WTC11 (cell line): ENCODE measurements at regions not wholly inside any gene's neighbourhood (a gene's known extent, or its start where the extent isn't known, plus 50 kb on each side); places are given as distances from the start of the nearest gene placed in this dataset.

Experiments
- ATAC-seq: fragments of 200-7000 bp; cut with Tn5 transposase; 2 replicates; pipeline ENCODE4 v1.10.0; 2021; ENCODE audit warnings: mild to moderate bottlenecking, moderate library complexity
- CTCF ChIA-PET: fragments of 300-600 bp; sonication (Branson Sonifier 250); formaldehyde crosslinking; loops from one replicate; lab custom pipeline; 2021; ENCODE audit warnings: antibody characterized with exemption; lab: Charles Lee
- POLR2A ChIA-PET: fragments of 350-600 bp; sonication (Branson Sonifier 250); formaldehyde crosslinking; loops from one replicate; lab custom pipeline; 2021; ENCODE audit warnings: antibody characterized with exemption; lab: Charles Lee
- DNase-seq: peaks from one replicate; pipeline ENCODE4 v3.0.0; 2021; ENCODE audit warnings: low spot score
- H3K27ac Mint-ChIP-seq: 2 replicates; pipeline ENCODE4 v1.8.0; 2021; ENCODE audit warnings: mixed read lengths
- H3K27me3 Mint-ChIP-seq: 2 replicates; pipeline ENCODE4 v1.8.0; 2021; ENCODE audit warnings: low read depth, mild to moderate bottlenecking, moderate library complexity, mixed read lengths
- H3K36me3 Mint-ChIP-seq: 2 replicates; pipeline ENCODE4 v1.8.0; 2021; ENCODE audit warnings: mixed read lengths
- H3K4me1 Mint-ChIP-seq: 2 replicates; pipeline ENCODE4 v1.8.0; 2022; ENCODE audit warnings: mixed read lengths
- H3K4me3 Mint-ChIP-seq: 2 replicates; pipeline ENCODE4 v1.8.0; 2021; ENCODE audit warnings: mild to moderate bottlenecking, moderate library complexity, mixed read lengths
- H3K9me3 Mint-ChIP-seq: 2 replicates; pipeline ENCODE4 v1.8.0; 2021; ENCODE audit warnings: mixed read lengths
- CBFB ChIP-seq: sonication (generic); formaldehyde crosslinking; IDR thresholded peaks from 2 replicates; pipeline ENCODE4 v1.8.1; 2022; ENCODE audit warnings: mild to moderate bottlenecking, low read depth, missing genetic modification reagents
- ELF4 ChIP-seq: sonication (generic); formaldehyde crosslinking; IDR thresholded peaks from 2 replicates; pipeline ENCODE4 v1.8.1; 2022; ENCODE audit warnings: low read depth, mild to moderate bottlenecking, moderate library complexity, missing genetic modification reagents
- EMX1 ChIP-seq: fragments of 250-450 bp; sonication (Bioruptor Pico); IDR thresholded peaks from 2 replicates; pipeline ENCODE4 v1.8.0; 2021; ENCODE audit warnings: mild to moderate bottlenecking
- ETV6 ChIP-seq: sonication (generic); formaldehyde crosslinking; IDR thresholded peaks from 2 replicates; pipeline ENCODE4 v1.8.1; 2022; ENCODE audit warnings: mild to moderate bottlenecking, missing genetic modification reagents
- FOXK1 ChIP-seq: sonication (generic); formaldehyde crosslinking; IDR thresholded peaks from 2 replicates; pipeline ENCODE4 v1.8.0; 2022; ENCODE audit warnings: mild to moderate bottlenecking, moderate library complexity, missing genetic modification reagents
- IRF2 ChIP-seq: sonication (generic); formaldehyde crosslinking; IDR thresholded peaks from 2 replicates; pipeline ENCODE4 v1.8.0; 2022; ENCODE audit warnings: low read depth, missing genetic modification reagents, borderline replicate concordance
- JAZF1 ChIP-seq: fragments of 250-450 bp; sonication (Bioruptor Pico); IDR thresholded peaks from 2 replicates; pipeline ENCODE4 v1.9.0; 2021; ENCODE audit warnings: moderate library complexity, mild to moderate bottlenecking, inconsistent platforms
- JUN ChIP-seq: sonication (generic); formaldehyde crosslinking; IDR thresholded peaks from 2 replicates; pipeline ENCODE4 v1.8.0; 2023; ENCODE audit warnings: mild to moderate bottlenecking, missing genetic modification reagents
- NFYB ChIP-seq: sonication (generic); formaldehyde crosslinking; conservative IDR thresholded peaks from 2 replicates; pipeline ENCODE4 v1.8.0; 2022; ENCODE audit warnings: low read depth, missing genetic modification reagents
- RELA ChIP-seq: sonication (generic); formaldehyde crosslinking; IDR thresholded peaks from 2 replicates; pipeline ENCODE4 v1.8.1; 2022; ENCODE audit warnings: missing genetic modification reagents, mild to moderate bottlenecking, borderline replicate concordance
- SMAD4 ChIP-seq: sonication (generic); formaldehyde crosslinking; IDR thresholded peaks from 2 replicates; pipeline ENCODE4 v1.8.0; 2022; ENCODE audit warnings: mild to moderate bottlenecking, missing genetic modification reagents
- ZNF317 ChIP-seq: sonication (generic); formaldehyde crosslinking; IDR thresholded peaks from 2 replicates; pipeline ENCODE4 v1.8.1; 2023; ENCODE audit warnings: low read depth, mild to moderate bottlenecking, moderate library complexity, missing genetic modification reagents, borderline replicate concordance
- ZNF396 ChIP-seq: fragments of 250-450 bp; sonication (Bioruptor Pico); IDR thresholded peaks from 2 replicates; pipeline ENCODE4 v1.8.0; 2021; ENCODE audit warnings: mild to moderate bottlenecking, moderate library complexity, borderline replicate concordance
- TF ChIP-seq, protein P1 (sequence below): fragments of 200-600 bp; IDR thresholded peaks from 2 replicates; pipeline ENCODE4 v1.8.0; 2022; ENCODE audit warnings: antibody characterized with exemption
- TF ChIP-seq, protein P2 (sequence below): sonication (generic); formaldehyde crosslinking; IDR thresholded peaks from 2 replicates; pipeline ENCODE4 v1.8.0; 2023; ENCODE audit warnings: missing genetic modification reagents, mild to moderate bottlenecking, borderline replicate concordance
- TF ChIP-seq, protein P3 (sequence below): sonication (generic); formaldehyde crosslinking; conservative IDR thresholded peaks from 2 replicates; pipeline ENCODE4 v1.8.1; 2022; ENCODE audit warnings: mild to moderate bottlenecking, missing genetic modification reagents
- TF ChIP-seq, protein P4 (sequence below): fragments of 250-450 bp; sonication (Bioruptor Pico); IDR thresholded peaks from 2 replicates; pipeline ENCODE4 v1.9.0; 2021; ENCODE audit warnings: mild to moderate bottlenecking
- TF ChIP-seq, protein P5 (sequence below): sonication (generic); formaldehyde crosslinking; conservative IDR thresholded peaks from 2 replicates; pipeline ENCODE4 v1.8.1; 2023; ENCODE audit warnings: mild to moderate bottlenecking, low read depth, missing genetic modification reagents, moderate library complexity
- TF ChIP-seq, protein P6 (sequence below): sonication (generic); formaldehyde crosslinking; IDR thresholded peaks from 2 replicates; pipeline ENCODE4 v1.8.1; 2022; ENCODE audit warnings: low read depth, missing genetic modification reagents, borderline replicate concordance
- TF ChIP-seq, protein P7 (sequence below): sonication (generic); formaldehyde crosslinking; IDR thresholded peaks from 2 replicates; pipeline ENCODE4 v1.8.1; 2022; ENCODE audit warnings: low read depth, mild to moderate bottlenecking, moderate library complexity, missing genetic modification reagents, borderline replicate concordance

DNA sequence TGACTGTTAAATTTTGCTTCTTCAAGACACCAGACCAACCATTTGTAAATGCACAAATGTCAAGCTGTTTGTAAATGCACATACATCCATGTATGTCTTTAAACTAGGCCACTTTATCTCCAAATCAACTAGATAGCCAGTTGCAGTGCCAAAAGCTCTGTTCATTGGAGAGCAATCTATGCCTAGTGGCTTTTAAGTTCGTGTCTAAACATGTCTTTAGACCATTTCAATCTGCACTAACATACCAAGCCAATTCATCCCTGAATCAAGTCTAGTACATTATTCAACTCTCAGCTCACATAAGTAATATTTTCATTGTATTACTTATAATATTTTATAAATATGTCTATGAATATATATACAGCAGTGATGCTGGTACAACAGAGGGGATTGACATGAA is 985.9 kb downstream of the CDH18 start (continued):
- TF ChIP-seq SMAD4 (CRISPR knock-in tag), result no peak

DNA sequence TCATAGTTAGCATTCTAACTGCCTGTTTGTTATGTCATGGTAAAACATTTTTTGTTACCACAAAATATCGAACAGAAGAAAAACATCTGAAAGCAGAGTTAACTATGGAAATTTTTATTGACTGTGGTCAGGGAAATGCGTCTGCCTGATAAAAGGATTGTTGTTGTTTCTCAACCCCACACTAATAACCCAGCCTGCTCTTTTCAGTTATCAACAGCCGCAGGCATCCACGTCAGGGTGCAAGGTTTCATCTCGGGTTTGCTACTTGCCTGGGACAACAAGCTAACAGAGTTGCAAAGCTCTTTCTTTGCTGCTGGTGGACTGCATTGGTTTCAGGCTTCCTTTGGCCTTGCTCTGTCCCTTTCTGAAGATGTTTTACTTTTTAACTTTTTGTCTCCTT is 969.2 kb downstream of the CDH18 start:
- CTCF ChIA-PET, result no interaction called here
- no peaks in the 10 kb centered on the region for H3K27me3 Mint-ChIP-seq
- DNase-seq (no peak), ATAC-seq (peak; percentile 60)
- no peaks in the 10 kb centered on the region for H3K36me3 Mint-ChIP-seq
- H3K27ac Mint-ChIP-seq, result no peak overlapping the region
- POLR2A ChIA-PET, result no interaction called here
- peaks cover 10% of the 10 kb centered on the region for H3K4me1 Mint-ChIP-seq
- no peaks in the 10 kb centered on the region for H3K9me3 Mint-ChIP-seq
- no peak overlapping the region for H3K4me3 Mint-ChIP-seq
- TF ChIP-seq, protein P1, sequence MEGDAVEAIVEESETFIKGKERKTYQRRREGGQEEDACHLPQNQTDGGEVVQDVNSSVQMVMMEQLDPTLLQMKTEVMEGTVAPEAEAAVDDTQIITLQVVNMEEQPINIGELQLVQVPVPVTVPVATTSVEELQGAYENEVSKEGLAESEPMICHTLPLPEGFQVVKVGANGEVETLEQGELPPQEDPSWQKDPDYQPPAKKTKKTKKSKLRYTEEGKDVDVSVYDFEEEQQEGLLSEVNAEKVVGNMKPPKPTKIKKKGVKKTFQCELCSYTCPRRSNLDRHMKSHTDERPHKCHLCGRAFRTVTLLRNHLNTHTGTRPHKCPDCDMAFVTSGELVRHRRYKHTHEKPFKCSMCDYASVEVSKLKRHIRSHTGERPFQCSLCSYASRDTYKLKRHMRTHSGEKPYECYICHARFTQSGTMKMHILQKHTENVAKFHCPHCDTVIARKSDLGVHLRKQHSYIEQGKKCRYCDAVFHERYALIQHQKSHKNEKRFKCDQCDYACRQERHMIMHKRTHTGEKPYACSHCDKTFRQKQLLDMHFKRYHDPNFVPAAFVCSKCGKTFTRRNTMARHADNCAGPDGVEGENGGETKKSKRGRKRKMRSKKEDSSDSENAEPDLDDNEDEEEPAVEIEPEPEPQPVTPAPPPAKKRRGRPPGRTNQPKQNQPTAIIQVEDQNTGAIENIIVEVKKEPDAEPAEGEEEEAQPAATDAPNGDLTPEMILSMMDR, result no peak
- TF ChIP-seq, protein P2, sequence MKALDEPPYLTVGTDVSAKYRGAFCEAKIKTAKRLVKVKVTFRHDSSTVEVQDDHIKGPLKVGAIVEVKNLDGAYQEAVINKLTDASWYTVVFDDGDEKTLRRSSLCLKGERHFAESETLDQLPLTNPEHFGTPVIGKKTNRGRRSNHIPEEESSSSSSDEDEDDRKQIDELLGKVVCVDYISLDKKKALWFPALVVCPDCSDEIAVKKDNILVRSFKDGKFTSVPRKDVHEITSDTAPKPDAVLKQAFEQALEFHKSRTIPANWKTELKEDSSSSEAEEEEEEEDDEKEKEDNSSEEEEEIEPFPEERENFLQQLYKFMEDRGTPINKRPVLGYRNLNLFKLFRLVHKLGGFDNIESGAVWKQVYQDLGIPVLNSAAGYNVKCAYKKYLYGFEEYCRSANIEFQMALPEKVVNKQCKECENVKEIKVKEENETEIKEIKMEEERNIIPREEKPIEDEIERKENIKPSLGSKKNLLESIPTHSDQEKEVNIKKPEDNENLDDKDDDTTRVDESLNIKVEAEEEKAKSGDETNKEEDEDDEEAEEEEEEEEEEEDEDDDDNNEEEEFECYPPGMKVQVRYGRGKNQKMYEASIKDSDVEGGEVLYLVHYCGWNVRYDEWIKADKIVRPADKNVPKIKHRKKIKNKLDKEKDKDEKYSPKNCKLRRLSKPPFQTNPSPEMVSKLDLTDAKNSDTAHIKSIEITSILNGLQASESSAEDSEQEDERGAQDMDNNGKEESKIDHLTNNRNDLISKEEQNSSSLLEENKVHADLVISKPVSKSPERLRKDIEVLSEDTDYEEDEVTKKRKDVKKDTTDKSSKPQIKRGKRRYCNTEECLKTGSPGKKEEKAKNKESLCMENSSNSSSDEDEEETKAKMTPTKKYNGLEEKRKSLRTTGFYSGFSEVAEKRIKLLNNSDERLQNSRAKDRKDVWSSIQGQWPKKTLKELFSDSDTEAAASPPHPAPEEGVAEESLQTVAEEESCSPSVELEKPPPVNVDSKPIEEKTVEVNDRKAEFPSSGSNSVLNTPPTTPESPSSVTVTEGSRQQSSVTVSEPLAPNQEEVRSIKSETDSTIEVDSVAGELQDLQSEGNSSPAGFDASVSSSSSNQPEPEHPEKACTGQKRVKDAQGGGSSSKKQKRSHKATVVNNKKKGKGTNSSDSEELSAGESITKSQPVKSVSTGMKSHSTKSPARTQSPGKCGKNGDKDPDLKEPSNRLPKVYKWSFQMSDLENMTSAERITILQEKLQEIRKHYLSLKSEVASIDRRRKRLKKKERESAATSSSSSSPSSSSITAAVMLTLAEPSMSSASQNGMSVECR (CRISPR knock-in tag), result no peak
- TF ChIP-seq, protein P3, sequence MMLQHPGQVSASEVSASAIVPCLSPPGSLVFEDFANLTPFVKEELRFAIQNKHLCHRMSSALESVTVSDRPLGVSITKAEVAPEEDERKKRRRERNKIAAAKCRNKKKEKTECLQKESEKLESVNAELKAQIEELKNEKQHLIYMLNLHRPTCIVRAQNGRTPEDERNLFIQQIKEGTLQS (CRISPR knock-in tag), result no peak
- TF ChIP-seq CBFB (CRISPR knock-in tag) (no peak), NFYB (CRISPR knock-in tag) (no peak), RELA (CRISPR knock-in tag) (no peak), EMX1 (CRISPR knock-in tag) (no peak), ETV6 (no peak), ZNF317 (CRISPR knock-in tag) (no peak), SMAD4 (CRISPR knock-in tag) (no peak), FOXK1 (CRISPR knock-in tag) (no peak), ZNF396 (CRISPR knock-in tag) (no peak)
- TF ChIP-seq, protein P4, sequence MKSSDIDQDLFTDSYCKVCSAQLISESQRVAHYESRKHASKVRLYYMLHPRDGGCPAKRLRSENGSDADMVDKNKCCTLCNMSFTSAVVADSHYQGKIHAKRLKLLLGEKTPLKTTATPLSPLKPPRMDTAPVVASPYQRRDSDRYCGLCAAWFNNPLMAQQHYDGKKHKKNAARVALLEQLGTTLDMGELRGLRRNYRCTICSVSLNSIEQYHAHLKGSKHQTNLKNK, result no peak
- TF ChIP-seq, protein P5, sequence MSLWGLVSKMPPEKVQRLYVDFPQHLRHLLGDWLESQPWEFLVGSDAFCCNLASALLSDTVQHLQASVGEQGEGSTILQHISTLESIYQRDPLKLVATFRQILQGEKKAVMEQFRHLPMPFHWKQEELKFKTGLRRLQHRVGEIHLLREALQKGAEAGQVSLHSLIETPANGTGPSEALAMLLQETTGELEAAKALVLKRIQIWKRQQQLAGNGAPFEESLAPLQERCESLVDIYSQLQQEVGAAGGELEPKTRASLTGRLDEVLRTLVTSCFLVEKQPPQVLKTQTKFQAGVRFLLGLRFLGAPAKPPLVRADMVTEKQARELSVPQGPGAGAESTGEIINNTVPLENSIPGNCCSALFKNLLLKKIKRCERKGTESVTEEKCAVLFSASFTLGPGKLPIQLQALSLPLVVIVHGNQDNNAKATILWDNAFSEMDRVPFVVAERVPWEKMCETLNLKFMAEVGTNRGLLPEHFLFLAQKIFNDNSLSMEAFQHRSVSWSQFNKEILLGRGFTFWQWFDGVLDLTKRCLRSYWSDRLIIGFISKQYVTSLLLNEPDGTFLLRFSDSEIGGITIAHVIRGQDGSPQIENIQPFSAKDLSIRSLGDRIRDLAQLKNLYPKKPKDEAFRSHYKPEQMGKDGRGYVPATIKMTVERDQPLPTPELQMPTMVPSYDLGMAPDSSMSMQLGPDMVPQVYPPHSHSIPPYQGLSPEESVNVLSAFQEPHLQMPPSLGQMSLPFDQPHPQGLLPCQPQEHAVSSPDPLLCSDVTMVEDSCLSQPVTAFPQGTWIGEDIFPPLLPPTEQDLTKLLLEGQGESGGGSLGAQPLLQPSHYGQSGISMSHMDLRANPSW, result no peak

DNA sequence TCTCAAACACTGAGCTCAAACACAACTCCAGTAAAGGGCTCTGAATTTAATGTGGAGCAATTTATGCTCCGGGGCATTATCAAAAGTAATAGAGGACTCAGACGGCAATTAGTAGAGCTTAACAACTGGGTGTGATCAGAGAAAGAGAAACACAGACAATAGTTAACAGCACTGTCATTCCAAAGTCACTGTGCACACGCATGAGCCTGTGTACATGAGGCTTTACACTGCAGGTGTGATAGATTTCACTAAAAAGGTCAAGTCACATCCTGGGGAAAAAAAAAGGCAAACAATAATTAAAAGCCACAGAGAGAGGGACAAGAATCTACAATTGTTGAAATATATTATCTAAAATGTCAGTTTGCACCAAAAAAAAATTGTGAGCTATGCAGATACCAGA is 956.5 kb downstream of the CDH18 start:
- H3K4me3 Mint-ChIP-seq, result no peak overlapping the region
- ATAC-seq, result no peak
- no peak overlapping the region; the same call in 1 of the 2 replicates for H3K27ac Mint-ChIP-seq
- ChIA-PET POLR2A (no interaction called here), CTCF (no interaction called here)
- H3K27me3 Mint-ChIP-seq, result no peaks in the 10 kb centered on the region; the same call in 1 of the 2 replicates
- no peak for DNase-seq
- H3K9me3 Mint-ChIP-seq, result 0 out of 2 replicates have a peak, but pooled peaks cover 5% of the 10 kb centered on the region
- no peaks in the 10 kb centered on the region for H3K36me3 Mint-ChIP-seq
- H3K4me1 Mint-ChIP-seq, result peaks cover 26% of the 10 kb centered on the region
- TF ChIP-seq, protein P6, sequence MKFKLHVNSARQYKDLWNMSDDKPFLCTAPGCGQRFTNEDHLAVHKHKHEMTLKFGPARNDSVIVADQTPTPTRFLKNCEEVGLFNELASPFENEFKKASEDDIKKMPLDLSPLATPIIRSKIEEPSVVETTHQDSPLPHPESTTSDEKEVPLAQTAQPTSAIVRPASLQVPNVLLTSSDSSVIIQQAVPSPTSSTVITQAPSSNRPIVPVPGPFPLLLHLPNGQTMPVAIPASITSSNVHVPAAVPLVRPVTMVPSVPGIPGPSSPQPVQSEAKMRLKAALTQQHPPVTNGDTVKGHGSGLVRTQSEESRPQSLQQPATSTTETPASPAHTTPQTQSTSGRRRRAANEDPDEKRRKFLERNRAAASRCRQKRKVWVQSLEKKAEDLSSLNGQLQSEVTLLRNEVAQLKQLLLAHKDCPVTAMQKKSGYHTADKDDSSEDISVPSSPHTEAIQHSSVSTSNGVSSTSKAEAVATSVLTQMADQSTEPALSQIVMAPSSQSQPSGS, result no peak
- TF ChIP-seq IRF2 (CRISPR knock-in tag) (no peak), ELF4 (no peak), RELA (CRISPR knock-in tag) (no peak), JUN (CRISPR knock-in tag) (no peak), JAZF1 (no peak)
- TF ChIP-seq, protein P7, sequence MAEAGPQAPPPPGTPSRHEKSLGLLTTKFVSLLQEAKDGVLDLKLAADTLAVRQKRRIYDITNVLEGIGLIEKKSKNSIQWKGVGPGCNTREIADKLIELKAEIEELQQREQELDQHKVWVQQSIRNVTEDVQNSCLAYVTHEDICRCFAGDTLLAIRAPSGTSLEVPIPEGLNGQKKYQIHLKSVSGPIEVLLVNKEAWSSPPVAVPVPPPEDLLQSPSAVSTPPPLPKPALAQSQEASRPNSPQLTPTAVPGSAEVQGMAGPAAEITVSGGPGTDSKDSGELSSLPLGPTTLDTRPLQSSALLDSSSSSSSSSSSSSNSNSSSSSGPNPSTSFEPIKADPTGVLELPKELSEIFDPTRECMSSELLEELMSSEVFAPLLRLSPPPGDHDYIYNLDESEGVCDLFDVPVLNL (CRISPR knock-in tag), result no peak
